ENCODE measurements at regions not wholly inside any gene's neighbourhood (a gene's known extent, or its start where the extent isn't known, plus 50 kb on each side); places are given as distances from the start of the nearest gene placed in this dataset.
"Not testable (repeated sequence)": the region's sequence is repeated elsewhere in the genome, so short reads cannot be mapped to it uniquely, and the experiment has no call there.

DNA sequence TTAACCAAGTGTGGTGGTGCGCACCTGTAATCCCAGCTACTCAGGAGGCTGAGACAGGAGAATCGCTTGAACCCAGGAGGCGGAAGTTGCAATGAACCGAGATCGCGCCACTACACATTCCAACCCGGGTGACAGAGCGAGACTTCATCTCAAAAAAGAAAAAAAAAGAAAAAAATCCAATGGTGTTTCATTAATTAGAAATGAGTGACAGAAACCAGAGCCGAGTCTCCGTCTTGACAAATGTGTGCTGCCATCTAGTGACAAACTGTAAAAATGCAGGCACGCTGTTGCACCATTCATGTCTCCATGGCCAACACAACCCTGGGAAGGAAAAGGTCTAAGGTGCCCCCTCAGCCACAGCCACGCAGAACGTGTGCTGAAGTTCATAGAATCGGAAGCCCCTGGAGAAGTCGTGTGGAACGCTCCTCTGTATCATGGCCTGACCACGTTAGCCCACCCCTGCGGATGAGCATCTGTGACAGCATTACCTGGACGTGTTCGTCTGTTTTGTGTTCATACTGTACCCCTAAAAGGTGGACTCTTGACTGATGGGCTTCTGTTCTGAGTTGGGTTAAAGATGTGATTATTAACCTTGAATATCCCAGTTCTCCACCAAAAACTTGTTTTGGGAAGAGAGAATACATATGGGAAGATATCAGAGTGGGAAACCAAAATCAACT is 94.9 kb downstream of the LYZL2 start:
- ATAC-seq (peak; percentile 91), DNase-seq (ENCODE audit: low spot score) (peak; percentile 63)

DNA sequence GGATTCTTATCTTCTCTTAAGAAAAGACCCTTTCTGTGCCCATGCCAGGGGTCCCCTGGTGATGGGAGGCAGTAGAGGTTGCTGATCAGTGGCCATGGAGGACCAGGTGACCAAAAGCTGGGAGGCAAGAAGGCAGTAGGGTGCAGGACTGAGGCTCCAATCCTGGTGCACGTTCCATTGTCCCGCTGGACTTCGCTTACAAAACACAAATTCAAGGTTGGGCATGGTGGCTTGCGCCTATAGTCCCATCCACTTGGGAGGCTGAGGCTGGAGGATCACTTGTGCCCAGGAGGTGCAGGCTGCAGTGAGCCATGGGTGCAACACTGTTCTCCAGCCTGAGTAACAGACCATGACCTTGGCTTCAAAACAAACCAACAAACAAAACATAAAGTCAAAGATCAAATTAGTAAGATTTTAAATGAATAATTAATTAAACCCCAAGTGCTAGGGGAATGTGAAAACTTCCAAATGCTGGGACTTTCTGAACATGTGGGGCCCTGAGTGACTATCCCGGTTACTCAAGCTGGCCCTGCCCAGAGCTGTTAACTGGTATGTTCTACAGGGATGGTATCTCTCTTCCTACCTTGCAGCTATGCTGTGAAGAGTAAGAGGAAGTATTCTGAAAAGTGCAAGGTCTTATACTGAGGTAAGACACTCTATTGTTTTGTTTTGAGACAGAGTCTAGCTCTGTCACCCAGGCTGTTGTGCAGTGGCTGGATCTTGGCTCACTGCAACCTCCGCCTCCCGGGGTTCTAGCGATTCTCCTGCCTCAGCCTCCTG is 97.6 kb downstream of the LYZL2 start:
- ATAC-seq = no peak
- no peak for DNase-seq (ENCODE audit: low spot score)

DNA sequence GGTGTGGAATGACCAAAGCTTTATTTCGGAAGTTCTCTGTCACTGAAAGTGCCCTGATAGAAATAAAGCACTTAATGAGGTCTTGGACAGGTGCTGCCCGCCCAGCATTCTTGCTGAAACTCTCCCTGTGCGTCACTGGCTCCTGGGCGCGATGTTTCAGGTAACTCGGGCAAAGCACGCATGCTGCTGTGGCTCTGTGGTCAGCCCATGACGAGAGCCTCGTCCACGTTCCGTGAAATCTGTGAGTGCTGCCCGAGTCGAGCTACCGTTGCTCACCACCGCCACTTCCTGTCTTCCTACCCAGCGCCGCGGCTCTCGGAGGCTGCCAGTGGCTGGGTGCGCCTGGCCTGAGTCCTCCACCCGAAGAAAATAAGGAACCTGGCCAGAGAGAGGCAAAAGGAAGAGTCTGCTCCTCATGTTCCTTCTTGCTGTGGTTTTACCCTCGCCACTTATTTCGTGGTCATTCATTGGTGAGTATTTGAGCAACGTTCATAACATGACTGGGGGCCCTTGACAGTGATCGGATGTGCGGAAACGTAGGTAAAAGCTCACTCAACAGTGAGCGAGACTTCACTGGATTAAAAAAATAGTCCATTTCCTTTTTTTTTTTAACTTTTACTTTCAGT is 95.5 kb downstream of the MAP3K8 start:
- ATAC-seq = peak; percentile 66
- DNase-seq (ENCODE audit: low spot score) = peak; percentile 58

DNA sequence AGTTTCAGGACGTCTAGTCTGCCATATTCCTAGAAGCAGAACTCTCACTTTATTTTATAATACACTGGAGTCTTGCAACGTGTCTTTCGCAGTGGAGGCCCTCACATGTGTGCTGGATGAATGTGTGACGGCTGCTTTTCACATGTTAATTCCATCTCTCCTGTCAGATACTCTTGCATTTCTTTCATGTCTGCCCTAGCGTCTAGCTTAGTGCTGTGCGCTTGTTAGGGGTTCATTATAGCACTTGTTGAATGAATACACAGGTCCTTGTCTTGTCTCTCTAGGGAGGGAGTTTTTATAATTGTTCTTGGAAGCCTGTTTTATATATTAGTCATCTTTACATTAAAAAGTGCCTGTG is 94.4 kb downstream of the MAP3K8 start:
- DNase-seq (ENCODE audit: low spot score) (no peak), ATAC-seq (no peak)

DNA sequence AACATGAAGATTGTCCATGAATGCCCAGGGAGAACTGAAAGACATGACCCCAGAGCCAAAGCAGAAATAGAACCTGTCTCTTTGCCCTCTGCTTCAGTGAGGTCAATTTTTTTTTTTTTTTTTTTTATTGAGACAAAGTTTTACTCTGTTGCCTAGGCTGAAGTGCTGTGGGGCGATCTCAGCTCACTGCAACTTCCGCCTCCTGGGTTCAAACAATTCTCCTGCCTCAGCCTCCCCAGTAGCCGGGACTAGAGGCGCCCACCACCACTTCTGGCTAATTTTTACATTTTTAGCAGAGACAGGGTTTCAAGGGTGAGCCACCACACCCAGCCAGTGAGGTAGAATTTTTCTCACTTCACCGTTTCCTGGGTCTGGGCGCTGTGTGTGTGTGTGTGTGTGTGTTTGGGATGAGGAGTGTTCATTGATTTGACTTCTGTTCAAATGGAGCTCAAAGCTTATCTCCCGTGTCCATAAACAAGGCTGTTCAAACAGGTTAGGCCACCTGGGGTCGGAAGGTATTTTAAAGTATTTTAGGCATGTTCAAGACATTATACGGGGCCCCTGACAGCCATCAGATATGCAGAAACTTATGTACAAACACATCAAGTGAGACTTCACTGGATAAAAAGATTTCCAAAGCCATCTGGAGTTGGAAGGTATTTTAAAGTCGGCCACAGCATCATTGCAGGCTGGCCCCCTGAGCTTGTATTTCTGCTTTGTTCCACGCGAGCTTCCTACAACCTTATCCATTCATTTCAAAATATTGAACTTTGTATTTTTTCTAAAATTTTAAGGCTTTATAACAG is 93.8 kb downstream of the MAP3K8 start:
- ATAC-seq (peak; percentile 55), DNase-seq (ENCODE audit: low spot score) (no peak)

DNA sequence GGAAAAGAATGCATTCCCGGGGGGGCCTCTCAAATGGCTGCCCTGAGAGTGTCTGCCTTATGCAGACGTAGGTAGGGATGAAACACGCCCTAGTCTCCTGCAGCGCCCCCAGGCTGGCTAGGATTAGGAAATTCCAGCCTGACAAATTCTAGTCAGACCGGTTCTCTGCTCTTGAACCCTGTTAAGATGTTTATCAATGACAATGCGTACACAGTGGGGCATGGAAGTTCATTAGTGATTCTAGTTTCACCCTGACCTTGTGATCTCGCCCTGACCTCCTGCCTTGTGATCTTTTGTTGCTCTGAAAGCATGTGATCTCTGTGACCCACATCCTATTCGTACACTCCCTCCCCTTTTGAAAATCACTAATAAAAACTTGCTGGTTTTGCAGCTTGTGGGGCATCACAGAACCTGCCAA is 88.7 kb downstream of the MAP3K8 start:
- not testable (repeated sequence) for ATAC-seq; DNase-seq (ENCODE audit: low spot score)

DNA sequence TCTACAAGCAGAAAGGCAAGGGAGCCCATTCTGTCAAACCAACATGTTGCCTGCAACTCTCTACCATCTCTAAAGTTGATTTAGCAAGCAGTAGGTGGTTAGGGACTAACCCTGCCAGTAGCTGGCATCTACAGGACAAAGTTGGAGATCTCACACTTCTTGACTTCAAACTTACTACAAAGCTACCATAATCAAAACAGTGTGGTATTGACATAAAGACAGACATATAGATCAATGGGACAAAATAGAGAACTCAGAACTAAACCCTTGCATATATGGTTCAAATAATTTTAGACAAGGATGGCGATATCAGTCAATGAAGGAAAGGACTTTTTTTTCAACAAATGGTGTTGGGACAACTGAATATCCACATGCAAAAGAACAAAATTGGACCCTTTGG is 84.9 kb downstream of the MAP3K8 start:
- ATAC-seq = no peak
- DNase-seq (ENCODE audit: low spot score) = no peak

All from left lobe of liver (tissue), 2 donors.